RWPE1 (cell line): ENCODE measurements at regions not wholly inside any gene's neighbourhood (a gene's known extent, or its start where the extent isn't known, plus 50 kb on each side); places are given as distances from the start of the nearest gene placed in this dataset.
"Not testable (repeated sequence)": the region's sequence is repeated elsewhere in the genome, so short reads cannot be mapped to it uniquely, and the experiment has no call there.

Experiments used
- CTCF ChIA-PET: fragments of 350-600 bp; sonication (Branson Sonifier 250); formaldehyde crosslinking; extraction: SDS; loops from one replicate; lab custom pipeline; 2021; lab: Yijun Ruan, JAX
- POLR2A ChIA-PET: fragments of 400-600 bp; formaldehyde crosslinking; extraction: SDS; loops from one replicate; lab custom pipeline; 2020; ENCODE audit warnings: antibody characterized with exemption; ENCODE audit not compliant: low non-redundant PET; lab: Yijun Ruan, JAX
- DNase-seq: peaks from one replicate; pipeline ENCODE4 v3.0.0; 2012; ENCODE audit warnings: low spot score
- H3K27ac ChIP-seq: fragments of 450-650 bp; 2 replicates; pipeline ENCODE4 v1.5.1; 2017
- CTCF ChIP-seq: fragments of 450-650 bp; conservative IDR thresholded peaks from 2 replicates; pipeline ENCODE4 v1.5.1; 2017; ENCODE audit warnings: low read depth, mild to moderate bottlenecking

DNA sequence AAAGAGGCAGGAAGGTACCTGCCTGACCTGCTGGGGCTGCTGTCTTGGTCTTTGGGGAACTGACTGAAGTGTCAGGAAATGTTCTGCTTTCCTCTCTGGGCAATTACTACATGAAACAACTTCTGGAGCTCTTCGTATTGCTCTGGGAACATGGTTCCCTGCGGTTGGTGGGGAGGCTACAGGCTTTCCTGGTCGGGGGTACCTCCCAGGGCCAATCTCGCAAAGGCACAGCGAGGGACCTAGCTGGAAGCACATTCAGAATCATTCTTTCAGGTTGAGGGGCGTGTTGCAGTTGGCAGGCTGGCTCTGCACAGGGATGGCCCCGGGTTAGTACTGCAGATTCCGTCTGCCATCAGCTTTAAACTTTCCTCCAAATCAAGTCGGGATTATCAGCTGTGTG is 88.9 kb upstream of the RANBP3L start:
- ChIA-PET CTCF (interaction anchor here (0.9 kb wide), 1 partner anchor 24 kb away, joined by 6 read pairs; no protein-coding TSS in a partner anchor), POLR2A (no interaction called here)
- no peak for DNase-seq
- TF ChIP-seq CTCF: no peak
- no peak overlapping the region for H3K27ac ChIP-seq

- TF ChIP-seq CTCF: no peak
- CTCF ChIA-PET: interaction anchor here (0.5 to 0.6 kb wide), 2 partner anchors 127 to 150 kb away, joined by 3 to 4 read pairs; partner anchors contain the start of gene NADK2
- no peak overlapping the region; the same call in 1 of the 2 replicates for H3K27ac ChIP-seq
- POLR2A ChIA-PET: no interaction called here
- DNase-seq: no peak
These were observed 90.5 kb upstream of the RANBP3L start for GRCh38 chr5:36392186-36392585.

DNA sequence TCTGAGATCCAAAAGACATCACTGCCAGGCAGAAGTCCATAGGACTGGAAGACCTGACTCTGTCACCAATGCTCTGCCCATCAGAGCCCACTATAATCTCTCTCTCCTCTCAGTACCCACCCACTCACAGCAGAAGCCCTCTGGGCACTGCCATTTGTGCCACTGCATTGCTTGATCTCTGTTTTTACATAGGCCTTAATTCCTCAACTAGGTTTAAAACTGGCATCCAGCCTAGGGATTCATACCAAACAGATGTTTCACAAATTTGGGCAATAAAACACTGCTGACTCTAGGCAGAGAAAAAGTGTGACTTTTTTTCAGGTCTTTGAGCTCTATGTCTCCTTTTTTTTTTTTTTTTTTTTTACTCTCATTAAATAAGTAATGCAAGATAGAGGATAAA is 91.1 kb upstream of the RANBP3L start:
- ChIA-PET CTCF (interaction anchor here (0.6 kb wide), 1 partner anchor 321 kb away, joined by 3 read pairs; no protein-coding TSS in a partner anchor), POLR2A (no interaction called here)
- no peak for DNase-seq
- peak overlapping the region; percentile 67 for H3K27ac ChIP-seq
- TF ChIP-seq CTCF: no peak

DNA sequence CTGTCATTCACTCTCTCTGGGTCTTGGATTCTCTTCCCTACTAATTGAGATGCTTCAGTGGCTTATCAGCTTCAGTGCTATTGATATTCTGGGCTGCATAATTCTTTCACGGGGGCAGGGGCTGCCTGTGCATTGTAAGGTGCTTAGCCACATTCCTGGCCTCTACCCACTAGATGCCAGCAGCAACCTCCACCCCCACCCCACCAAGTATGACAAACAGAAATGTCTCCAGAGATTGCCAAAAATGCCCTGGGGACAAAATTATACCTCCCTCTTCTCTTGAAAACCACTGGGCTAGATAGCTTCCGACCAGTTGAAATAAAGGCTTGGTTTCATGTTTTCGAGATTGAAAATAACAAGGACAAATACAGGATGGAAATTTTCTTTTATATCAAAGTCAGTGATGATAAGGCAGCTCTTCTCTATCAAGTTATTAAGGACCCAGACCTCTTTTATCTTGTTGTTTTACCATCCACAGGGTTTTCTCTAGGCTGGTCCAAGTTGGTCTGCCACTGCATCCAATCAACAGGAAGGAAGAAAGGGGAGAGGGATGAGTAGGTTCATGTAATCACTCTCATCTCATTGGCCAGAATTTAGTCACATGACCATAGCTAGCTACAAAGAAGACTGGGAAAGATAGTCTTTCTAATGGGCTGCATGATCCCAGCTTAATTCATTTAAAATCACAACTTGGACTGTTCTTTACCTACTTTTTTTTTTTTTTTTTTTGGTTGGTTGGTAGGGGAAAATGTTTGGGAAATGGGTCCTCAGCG is 92.1 kb upstream of the RANBP3L start:
- no peak for TF ChIP-seq CTCF
- no peak for DNase-seq
- CTCF ChIA-PET: interaction anchor here (0.5 to 0.6 kb wide), 4 partner anchors 8 to 298 kb away, joined by 3 to 5 read pairs (median 4); no protein-coding TSS in a partner anchor
- POLR2A ChIA-PET: no interaction called here
- H3K27ac ChIP-seq: peak overlapping the region; percentile 67

GRCh38 chr5:36395260-36395659 is 93.6 kb upstream of the RANBP3L start:
- CTCF ChIA-PET: interaction anchor here (1.1 kb wide), 1 partner anchor 27 kb away, joined by 3 read pairs; no protein-coding TSS in a partner anchor
- no peak for TF ChIP-seq CTCF
- H3K27ac ChIP-seq: no peak overlapping the region
- POLR2A ChIA-PET: no interaction called here
- no peak for DNase-seq

DNA sequence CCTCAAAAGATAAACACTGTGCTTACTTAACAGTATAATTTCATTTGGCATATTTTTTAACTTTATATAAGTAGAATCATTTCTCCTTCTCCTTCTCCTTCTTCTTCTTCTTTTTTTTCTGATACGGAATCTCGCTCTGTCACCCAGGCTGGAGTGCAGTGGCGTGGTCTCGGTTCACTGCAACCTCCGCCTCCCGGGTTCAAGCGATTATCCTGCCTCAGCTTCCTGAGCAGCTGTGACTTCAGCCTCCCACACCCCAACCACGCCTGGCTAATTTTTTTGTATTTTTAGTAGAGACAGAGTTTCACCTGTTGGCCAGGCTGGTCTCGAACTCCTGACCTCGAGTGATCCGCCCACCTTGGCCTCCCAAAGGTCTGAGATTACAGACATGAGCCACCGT is 94.2 kb upstream of the RANBP3L start:
- CTCF ChIA-PET: interaction anchor here (0.9 to 1.1 kb wide), 2 partner anchors 28 to 90 kb away, joined by 3 read pairs; no protein-coding TSS in a partner anchor
- DNase-seq, POLR2A ChIA-PET, H3K27ac ChIP-seq: not testable (repeated sequence)

GRCh38 chr5:36396640-36397039 is 94.9 kb upstream of the RANBP3L start:
- no peak for DNase-seq
- TF ChIP-seq CTCF: no peak
- CTCF ChIA-PET: interaction anchor here (0.6 kb wide), 1 partner anchor 296 kb away, joined by 7 read pairs; no protein-coding TSS in a partner anchor
- POLR2A ChIA-PET: no interaction called here
- no peak overlapping the region for H3K27ac ChIP-seq
